ENCODE measurements at regions not wholly inside any gene's neighbourhood (a gene's known extent, or its start where the extent isn't known, plus 50 kb on each side); places are given as distances from the start of the nearest gene placed in this dataset.

DNA sequence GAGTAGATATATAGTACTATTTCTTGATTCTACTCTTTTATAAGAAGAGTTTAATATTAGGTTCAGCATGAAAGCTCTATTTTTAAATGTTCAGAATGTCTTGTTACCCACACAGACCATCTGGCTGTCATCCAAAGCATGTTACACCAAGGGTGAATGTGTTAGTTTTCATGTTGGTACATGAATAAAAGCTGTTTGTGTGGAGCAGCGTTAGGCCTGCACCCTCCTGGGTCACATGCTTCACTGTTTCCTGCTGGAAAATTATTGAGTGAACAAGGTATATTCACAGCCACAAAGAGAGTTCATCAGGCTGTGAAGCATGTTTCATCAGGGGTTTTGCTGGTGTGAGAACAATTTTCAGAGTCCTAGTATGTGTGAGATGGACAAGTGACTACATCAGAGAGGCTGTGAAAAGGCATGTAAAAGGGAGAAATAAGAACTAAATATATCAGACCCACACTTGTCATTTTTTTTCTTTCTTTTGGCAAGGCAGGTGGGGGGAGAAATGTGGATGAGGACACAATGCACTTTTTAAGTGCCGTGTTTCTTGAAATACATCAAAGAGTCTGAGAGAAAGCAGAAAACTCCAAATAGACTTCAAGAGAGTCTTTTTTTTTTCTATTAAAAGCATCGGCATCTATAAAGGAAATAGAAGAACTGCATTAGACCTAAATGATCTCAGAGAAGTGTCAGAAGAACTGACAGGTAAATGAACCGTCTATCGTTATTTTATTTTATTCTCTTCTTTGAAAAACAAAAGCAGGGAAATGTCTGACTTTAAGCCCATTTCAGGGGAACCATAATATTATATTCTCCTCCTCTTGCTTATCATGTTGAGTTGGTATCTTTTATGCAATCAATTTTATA, 2429.7 kb downstream of the PCDH7 start:
- no peak for DNase-seq

DNA sequence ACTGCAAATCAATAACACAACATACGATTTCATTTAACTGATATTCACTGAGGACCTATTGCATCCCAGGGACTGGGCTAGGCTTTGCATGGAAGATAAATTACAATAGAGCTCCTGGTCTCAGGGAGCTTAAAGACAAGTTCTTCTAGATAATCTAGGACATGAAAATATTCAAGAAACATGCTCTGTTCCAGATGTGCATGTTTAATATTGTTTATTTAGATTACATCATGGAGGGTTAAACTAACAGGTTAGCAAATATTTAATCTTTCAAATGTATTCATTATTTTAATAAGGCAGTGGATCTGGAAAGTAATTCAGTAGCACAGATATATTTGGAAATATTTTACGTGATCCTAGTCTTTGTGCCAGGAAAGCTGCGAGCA, 2430.3 kb downstream of the PCDH7 start:
- no peak for DNase-seq

DNA sequence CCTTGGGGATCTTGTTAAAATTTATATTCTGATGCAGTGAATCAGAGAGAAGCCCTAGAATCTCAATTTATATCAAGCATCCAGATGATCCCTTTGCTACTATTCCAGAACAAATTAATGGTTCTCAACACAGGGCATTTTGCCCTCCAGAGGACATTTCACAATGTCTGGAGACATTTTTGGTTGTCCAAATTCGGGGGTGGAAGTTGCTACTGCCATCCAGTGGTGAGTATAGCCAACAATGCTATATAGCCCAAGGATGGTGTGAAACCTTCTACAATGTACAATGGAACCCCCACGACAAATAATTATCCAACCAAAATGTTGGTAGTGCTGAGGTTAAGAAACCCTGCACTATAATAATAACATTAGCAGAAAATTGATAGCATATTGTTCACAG, 2440.0 kb downstream of the PCDH7 start:
- DNase-seq = no peak

- DNase-seq = no peak
Measured at GRCh38 chr4:33161202-33161601, 2441.0 kb downstream of the PCDH7 start.

GRCh38 chr4:33162122-33162521, 2442.0 kb downstream of the PCDH7 start:
- DNase-seq = no peak

DNA sequence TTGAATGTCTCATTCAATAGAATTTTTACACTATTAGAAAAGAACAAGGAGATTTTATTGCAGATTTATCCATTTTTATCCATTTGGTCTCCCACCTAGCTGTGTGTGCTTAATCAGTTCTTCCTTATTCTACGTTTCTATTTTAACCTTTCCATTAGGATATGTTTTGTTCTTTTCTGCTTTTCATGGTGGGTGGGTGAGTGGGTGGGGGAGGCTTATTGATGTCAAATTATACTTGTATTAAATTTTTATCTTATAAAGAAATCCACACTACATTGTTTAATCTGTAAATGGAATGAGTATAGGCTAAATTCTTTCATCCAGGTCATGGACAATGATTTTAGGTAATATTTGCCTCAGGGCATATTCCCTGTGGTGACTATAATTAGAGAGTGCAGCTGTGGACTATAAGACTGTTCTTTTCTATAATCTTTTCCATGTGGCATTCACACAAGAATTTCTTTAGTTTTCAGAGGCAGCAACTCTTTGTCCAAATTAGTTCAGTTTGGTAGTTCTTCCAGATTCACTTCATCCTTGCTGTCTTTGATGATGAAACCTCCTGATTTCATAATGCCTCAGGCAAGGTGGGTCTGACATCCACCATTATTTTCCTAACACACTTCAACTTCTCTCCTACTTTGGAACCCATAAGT, 2451.8 kb downstream of the PCDH7 start:
- no peak for DNase-seq

DNA sequence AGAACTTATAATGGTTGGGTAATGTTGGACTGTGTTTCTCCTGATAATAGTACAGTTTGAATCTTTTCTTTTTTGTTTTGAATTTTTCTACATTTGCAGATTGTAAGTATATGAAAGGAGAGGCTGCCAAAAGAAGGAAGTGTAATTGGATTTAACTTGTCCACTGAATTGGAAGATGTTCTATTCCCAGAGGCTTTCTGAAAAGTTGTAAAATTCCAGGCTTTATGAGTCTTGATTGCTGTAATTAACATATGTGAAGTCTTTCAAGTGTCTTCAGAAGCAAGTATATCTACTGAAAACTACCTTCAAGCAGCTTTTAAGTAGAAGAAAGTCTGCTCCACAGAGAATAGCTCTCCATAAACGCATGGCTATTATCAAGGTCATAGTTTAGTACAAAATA, 2456.4 kb downstream of the PCDH7 start:
- DNase-seq = no peak

- peak in 2 of 3 donors; percentile 10 to 32 for DNase-seq
Measured at GRCh38 chr4:33184657-33185290, 2464.6 kb downstream of the PCDH7 start.

- DNase-seq = no peak
Measured at GRCh38 chr4:33187035-33187434, 2466.9 kb downstream of the PCDH7 start.

DNA sequence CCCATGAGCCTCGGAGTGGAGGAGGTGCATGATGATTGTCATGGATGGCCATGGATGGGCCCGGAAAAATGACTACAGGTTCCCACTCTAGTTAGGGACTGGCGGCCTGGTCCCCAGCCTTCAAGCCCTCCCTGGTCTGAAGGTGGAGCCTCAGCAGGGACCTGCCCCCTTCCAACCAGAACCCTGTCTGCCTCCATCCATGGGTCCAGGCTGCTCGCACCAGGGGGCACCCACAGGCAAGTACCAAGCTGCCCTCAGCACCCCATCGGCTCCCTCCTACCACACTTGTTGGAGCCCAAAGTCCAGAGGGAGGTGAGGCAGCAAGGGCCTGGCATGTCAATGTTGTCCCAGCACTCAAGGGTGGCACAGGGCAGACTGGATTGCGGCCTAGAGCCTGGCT, 2468.6 kb downstream of the PCDH7 start:
- no peak for DNase-seq

DNA sequence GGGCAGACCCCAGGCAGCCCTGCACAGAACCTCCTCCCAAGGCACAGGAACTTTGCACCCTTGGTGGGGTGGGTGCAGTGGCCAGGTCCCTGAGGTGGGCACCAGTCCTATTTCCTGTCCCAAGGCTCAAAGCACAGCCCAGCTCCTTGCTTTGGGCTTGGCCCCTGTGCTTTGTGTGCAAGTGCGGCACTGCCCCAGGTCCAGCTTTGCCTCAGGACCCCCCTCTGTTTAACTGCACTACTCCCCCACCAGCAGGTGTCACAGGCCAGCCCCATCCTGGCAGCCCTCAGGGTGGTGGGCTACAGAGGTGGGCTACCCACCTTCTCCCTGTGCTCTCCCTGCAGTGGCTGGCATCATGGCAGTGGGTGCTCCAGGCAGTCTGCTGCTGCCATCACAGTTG, 2469.0 kb downstream of the PCDH7 start:
- no peak for DNase-seq

DNA sequence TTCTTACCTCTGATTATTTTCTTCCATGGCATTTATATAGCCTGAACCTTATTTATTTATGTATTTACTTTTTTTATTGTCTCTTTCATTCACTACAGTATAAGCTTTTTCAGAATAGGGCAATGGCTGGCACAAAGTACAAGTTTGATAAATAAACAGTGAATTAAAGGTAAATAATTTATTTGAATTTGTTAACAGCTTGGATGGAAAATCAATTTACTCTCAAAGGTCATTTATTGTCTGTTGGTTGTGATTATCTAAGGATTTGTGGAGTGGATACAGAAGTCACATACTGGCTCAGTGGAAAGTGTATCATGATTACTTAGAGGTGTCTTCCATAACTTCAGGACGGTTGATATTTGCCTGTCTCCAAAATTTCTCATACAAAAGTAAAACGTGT, 2472.9 kb downstream of the PCDH7 start:
- no peak for DNase-seq

GRCh38 chr4:33200377-33200776, 2480.2 kb downstream of the PCDH7 start:
- DNase-seq = no peak

GRCh38 chr4:33218238-33218637, 2498.1 kb downstream of the PCDH7 start:
- DNase-seq = no peak

GRCh38 chr4:33226133-33226532, 2506.0 kb downstream of the PCDH7 start:
- no peak for DNase-seq

- no peak for DNase-seq
Measured at GRCh38 chr4:33226783-33227182, 2506.6 kb downstream of the PCDH7 start.

GRCh38 chr4:33255094-33255493, 2534.9 kb downstream of the PCDH7 start:
- DNase-seq = no peak

GRCh38 chr4:33255507-33255906, 2535.3 kb downstream of the PCDH7 start:
- DNase-seq = no peak

GRCh38 chr4:33262824-33263223, 2542.7 kb downstream of the PCDH7 start:
- DNase-seq = no peak

DNA sequence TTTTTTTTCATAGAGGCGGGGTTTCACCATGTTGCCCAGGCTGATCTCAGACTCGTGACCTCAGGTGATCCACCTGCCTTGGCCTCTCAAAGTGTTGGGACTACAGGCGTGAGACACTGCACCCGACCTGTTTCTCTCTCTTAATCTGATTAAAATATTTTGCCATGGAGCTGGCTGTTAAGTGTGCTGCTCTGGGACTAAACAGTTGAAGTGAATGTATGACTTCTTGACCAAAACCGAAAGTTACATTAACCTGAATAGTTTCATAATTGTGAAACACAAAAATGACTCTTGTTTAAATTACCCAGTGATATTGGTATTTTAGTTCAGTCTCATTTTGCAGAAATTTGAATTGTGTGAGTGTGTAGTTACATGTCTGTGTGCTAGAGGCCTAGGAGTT, 2548.6 kb downstream of the PCDH7 start:
- no peak for DNase-seq

DNA sequence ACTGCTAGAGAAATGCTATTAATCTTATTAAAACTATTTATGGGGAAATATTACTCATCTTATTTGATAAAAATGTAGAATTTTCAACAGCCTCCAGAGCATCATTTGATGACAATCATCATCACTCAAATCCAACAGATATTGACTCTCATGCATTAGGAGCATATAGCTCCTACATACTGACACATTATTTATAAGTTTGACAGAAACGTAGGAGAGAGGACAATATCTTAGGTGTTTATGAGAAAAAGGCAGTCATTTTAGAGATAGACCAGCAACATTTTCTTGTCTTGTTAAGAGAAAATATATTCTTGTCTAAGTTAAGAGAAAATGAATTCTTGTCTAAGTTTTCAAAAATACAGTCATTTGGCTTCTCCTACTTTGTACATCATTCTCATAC, 2550.2 kb downstream of the PCDH7 start:
- no peak for DNase-seq

DNA sequence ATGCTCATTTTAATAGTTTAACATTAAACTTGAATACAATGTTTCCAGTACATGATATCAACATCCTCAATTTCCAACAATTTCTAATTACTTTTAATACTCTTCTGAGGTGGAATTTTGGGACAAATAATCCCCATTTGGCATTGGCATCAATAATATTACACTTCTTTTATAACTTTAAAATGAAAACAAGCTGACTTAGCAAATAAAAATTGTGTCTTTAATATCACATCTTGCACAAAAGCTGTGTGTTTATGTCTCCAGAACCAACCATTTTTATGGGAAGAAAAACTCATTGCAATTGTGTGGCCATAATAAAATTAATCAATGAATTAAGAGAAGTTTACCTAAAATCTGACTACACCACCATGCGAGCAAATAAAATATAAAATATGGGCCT, 2552.6 kb downstream of the PCDH7 start:
- no peak for DNase-seq

GRCh38 chr4:33283818-33284217, 2563.6 kb downstream of the PCDH7 start:
- DNase-seq = no peak

DNA sequence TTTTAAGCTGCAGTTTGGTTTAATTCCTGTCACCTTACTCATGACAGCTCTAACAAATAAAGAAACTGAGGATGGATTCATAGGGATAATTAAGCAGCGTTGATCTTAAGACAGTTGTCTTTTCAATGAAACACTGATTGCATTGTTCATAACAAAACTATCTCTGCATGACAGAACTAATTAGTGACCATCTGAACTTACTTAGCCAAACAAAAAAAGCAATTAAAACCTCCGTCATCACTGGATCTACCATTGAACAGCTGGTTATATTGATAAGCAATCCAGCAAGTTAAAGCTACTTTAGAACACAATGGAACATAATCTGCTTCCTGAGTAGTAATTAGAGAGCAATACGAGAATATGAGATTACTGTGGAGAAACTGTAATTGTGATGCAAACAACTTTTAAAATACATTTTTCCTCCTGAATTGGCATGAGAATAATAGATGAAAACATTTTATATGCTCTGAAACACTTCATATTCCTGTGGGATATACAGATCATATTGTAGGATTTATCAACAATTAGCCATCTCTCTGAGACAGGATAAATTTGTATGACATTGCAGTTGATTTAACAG, 2576.8 kb downstream of the PCDH7 start:
- DNase-seq = no peak

Measured in suppressor macrophage treated with lipopolysaccharide for 1 hour (primary cell).